Smooth muscle cell of the brain vasculature (primary cell): ENCODE measurements at regions not wholly inside any gene's neighbourhood (a gene's known extent, or its start where the extent isn't known, plus 50 kb on each side); places are given as distances from the start of the nearest gene placed in this dataset.

Experiments used
- DNase-seq: peaks from one replicate; pipeline ENCODE4 v3.0.0-alpha.2; 2012; ENCODE audit warnings: low read depth, low spot score

GRCh38 chr5:155834271-155834975 lies 492.5 kb upstream of the SGCD start:
- DNase-seq: no peak

- no peak for DNase-seq
Measured at GRCh38 chr5:155836089-155836803, 490.7 kb upstream of the SGCD start.

DNA sequence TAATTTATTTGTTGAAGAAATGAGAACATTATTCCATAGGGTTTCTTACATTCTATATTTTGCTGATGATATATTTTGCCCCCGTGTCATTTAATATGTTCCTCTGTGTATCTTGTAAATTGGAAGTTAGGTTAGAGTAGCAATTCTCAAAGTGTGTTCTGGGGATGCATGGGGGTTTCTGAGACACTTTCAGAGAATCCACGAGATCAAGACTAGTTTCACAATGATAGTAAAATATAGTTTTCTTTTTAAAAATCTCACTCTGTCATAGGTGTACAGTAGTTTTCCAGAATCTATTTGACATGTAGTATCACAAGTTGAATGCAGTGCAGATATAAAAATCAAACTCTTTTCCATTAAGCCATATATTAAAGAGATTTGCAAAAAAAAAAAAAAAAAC lies 488.6 kb upstream of the SGCD start:
- no peak for DNase-seq

GRCh38 chr5:155839251-155840037 lies 487.5 kb upstream of the SGCD start:
- DNase-seq: no peak

GRCh38 chr5:155844542-155844941 lies 482.4 kb upstream of the SGCD start:
- DNase-seq: no peak

- no peak for DNase-seq
Measured at GRCh38 chr5:155850370-155850769, 476.6 kb upstream of the SGCD start.

DNA sequence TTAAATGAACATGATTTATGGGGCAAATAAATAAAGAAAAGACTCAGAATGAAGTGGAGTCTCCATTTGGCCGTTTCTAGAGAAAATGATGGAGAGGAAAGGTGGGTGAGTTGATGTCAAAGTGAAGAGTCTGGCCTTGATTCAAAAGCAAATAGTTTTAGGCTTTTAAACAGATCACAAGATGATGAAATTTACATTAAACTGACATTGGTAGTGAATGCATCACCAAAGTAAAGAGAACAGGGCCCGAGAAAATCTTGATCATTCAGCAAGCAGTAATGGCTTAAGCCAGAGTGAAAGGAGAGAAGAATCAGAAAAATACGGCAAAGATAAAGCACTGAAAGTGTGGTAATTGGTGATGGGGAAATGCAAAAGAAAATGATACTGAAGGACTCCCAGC lies 460.0 kb upstream of the SGCD start:
- no peak for DNase-seq

DNA sequence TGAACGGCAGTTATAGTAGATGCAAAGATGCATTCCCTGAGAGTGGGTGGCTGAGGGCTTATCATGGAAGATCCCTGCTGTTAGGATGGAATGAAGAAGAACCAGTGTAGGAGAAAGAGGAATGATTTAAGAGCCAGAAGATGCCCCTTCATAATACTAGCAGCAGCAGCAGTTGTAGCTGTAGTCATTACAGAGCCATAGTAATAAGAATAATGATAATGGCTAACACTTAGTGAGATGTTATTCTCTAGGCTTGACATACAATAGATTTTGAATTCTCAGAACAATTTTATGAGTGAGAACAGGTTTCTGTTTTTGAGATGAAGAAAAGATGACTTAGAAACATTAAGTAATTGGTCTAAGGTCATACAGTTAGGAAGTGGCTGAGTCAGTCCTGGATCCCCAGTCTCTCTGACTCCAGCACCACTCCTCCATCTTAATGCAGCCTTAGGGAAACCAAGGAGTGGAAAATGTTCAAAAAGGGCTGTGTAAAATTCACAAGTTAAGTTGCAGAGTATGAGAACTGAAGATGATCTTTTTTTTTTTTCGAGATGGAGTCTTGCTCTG lies 459.4 kb upstream of the SGCD start:
- no peak for DNase-seq

- no peak for DNase-seq
Measured at GRCh38 chr5:155870636-155871035, 456.3 kb upstream of the SGCD start.

GRCh38 chr5:155871623-155872022 lies 455.3 kb upstream of the SGCD start:
- no peak for DNase-seq

DNA sequence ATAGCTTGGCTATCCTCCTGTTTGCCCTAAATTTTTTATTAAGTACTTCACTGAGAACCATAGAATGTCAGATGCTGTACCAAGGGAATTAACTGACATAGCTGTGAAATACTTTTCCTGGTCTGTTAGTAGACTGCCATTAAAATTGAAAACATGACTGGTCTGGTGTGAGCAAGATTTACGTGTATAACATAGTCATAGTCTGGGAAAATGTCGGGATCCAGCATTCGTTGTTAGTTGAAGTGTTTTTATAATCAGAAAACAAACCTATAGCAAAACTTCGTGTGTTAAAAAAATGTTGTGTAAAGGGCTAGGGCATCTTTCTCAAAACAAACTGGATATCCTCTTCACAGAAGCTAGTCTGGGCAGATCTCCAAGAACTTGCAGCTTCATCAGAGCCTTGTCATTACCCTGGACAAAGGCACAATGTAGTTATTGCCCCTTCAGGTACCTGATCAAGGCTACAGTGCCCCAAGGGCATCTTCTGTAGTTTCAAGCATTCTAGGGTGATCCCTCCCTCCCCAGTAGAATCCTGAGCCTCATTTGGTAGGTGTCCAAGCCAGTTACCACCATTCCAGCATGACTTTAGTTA lies 454.2 kb upstream of the SGCD start:
- no peak for DNase-seq

DNA sequence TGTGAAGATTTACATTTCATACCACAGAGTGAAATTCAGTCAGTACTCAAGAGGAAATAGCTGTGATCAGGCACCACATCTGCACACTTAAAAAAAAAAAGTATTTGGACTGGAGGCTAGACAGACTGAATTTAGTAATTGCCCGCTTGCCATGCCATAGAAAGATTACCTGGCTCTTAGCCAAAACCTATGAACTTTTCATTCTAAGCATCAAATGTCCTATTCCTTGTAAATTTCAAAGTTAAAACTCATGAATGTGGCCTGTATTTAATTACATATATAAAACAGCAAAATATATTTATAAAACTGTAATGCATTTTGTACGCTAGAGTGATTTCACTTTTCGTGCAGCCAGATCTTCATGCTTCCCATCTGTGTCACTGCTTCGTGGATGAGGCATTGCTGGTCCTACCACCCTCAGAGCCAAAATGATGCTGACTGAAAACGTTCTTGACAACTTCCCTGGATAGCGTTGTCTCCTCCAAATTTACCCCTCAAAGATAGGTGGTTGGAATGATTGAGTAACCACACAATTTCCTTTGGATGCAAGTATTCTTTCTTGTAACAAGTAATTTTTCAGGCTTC lies 447.9 kb upstream of the SGCD start:
- no peak for DNase-seq

DNA sequence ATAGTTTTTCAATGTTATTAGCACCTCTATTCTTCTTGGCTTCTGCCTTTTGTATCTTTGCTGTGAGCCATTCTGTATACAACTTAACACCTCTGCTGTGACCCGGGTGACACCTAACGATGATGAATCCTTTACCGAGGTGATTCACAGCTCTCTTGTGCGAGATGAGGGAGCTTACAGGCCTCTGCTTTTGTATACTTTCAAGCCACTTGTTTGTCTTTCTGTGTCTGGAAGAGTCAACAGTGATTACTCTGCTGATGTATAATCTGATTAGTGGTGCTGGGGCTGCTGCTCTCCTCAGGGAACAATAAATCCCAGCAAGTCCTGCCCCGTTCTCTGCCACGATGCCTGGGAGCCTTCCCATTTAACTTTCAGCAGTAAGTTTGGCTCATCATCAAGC lies 442.9 kb upstream of the SGCD start:
- no peak for DNase-seq

GRCh38 chr5:155885199-155885598 lies 441.8 kb upstream of the SGCD start:
- DNase-seq: no peak

GRCh38 chr5:155886311-155887031 lies 440.5 kb upstream of the SGCD start:
- DNase-seq: no peak

DNA sequence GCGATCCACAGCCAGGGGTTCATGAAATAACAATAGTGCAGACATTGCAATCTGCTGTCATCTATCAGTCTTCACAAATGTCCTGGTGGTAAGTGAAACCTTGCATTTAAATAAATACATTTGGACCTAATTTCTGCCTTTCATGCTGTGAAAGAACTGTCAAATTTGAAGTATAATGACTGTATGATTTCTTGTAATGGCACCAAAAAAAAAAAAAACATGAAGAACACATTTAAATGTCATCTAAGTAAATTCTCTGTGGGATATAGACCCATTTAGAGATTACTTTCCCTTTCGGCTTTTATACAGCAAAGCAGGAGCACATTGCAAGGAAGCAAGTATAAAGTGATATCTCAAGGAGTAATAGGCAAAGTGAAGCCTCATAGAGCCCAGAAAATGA lies 431.5 kb upstream of the SGCD start:
- no peak for DNase-seq

- DNase-seq: no peak
Measured at GRCh38 chr5:155897761-155898160, 429.2 kb upstream of the SGCD start.

GRCh38 chr5:155898284-155898683 lies 428.7 kb upstream of the SGCD start:
- no peak for DNase-seq

DNA sequence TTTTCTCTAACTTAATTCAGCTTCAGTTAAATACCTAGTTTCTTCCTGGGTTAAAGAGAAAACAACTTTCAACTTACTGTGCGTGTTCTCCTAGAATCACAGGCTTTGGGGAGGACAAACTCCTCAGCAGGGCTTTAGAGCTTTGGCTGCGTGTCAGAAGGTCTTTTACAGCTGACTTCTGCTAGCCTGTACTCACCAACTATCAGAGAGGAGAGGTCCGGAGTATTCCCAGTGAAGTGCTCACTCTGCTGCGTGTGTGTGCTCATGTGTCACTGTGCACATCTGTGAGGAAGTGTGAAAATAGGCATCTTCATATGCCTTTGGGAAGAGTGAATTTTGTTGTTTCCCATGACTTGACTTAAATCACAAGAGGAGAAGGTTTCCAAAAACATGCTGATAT lies 423.2 kb upstream of the SGCD start:
- DNase-seq: no peak

DNA sequence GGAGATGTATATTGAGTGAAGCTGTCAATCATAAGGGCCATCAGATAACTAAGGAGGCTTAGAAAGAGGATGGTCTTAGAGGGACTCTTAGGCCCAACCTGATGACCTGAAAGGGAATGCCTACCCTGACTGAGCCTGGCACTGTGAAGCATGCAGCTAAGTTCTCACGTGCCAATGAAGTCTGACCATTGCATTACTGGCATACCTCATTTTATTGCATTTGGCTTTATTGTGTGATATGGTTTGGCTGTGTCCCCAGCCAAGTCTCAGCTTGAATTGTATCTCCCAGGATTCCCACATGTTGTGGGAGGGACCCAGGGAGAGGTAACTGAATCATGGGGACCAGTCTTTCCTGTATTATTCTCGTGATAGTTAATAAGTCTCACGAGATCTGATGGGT lies 421.6 kb upstream of the SGCD start:
- DNase-seq: no peak

- DNase-seq: no peak
Measured at GRCh38 chr5:155906046-155906445, 420.9 kb upstream of the SGCD start.
